CD4-positive, alpha-beta T cell treated with Interleukin-2 at 100 ng/mL for 4 hours (primary cell): ENCODE measurements at regions not wholly inside any gene's neighbourhood (a gene's known extent, or its start where the extent isn't known, plus 50 kb on each side); places are given as distances from the start of the nearest gene placed in this dataset.

ENCODE experiments used
- DNase-seq: peaks from one replicate; pipeline ENCODE4 v3.0.0-alpha.2; 2020; ENCODE audit warnings: low spot score

DNA sequence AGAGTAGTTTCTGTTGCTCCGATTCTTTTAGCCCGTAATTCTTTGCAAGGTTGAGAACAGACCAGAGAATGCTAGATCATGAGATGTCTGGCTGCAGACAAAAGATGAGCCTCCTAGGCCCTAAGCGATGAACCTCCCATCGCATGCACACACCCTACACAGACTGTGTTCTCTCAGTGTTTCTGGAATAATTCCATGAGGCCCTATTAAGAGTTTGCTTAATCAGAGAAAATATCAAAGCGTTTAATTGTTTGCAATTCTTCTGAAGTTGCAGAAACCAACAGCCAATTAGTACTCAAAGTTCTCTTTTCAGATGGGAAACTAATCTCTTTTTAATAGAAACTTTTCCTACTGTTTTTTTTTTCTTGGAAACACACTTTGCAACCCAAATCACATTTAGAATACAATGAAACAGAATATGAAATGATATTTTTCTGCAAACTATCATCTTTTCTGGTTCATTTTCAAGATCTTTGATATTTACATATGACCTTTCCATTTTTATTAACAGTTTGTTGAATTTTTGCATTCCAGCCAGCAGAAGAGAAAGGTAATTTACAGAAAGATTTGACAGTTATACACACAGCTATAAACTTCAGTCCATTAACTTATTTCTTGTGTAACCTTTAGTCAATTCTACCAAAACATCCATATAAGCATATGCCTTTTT is 1525.6 kb downstream of the ARAP2 start:
- DNase-seq = no peak

DNA sequence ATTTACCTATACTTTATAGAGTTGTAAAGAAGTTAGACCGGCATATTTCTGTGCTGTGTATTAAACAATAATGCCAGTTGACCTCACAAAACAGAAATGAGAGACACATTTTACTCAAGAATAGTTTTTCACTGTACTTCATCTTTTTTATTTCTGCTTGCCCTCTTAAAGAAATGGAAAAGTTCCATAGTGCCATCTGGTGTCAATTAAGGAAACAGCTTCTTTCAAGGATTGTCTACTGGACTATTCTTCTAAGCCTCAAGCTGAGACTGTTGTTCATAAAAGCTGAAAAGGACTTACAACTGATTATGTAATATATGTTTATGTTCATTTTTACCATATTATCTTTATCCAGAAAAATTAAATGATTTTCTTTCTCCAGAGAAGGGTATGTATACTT is 1523.7 kb downstream of the ARAP2 start:
- no peak for DNase-seq

DNA sequence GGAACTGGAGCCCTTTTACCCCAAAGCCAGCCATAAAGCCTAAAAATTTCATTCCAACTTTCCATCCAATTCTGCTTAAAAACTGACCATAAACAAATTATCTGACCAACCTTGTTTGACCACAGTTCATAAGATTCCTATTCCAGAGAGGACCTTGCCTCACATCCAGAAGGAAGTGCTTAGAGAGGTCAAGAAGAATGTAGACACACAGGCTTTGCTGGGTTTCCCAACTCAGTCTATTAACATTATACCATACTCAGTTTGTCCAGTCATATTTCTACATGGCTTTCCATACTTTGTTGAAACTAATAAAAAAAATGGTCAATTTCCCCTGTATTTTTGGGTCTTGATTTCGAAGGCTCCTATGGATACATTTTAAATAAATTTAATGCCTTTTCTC is 1522.5 kb downstream of the ARAP2 start:
- DNase-seq = no peak

DNA sequence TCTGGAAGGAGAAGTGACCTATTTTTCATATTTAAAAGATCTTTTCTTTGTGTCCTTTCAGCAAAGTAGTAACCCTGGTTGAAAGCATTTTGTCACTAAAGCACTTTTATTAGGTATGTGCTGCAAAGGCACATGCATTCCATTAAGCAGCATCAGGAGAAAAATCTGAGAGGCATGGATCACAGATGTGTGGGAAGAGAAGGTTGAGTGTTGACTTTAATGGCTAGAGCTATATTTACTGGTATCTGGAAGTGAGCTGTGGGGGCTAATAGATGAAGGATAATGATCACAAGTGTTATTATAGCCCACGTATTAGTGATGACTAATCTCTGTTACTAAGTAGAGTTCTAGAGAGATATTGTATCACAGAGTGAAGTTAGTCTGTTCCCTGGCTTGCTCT is 1520.7 kb downstream of the ARAP2 start:
- DNase-seq = no peak

GRCh38 chr4:34724491-34724890 is 1519.8 kb downstream of the ARAP2 start:
- DNase-seq = no peak

GRCh38 chr4:34731070-34731469 is 1513.2 kb downstream of the ARAP2 start:
- DNase-seq = no peak

DNA sequence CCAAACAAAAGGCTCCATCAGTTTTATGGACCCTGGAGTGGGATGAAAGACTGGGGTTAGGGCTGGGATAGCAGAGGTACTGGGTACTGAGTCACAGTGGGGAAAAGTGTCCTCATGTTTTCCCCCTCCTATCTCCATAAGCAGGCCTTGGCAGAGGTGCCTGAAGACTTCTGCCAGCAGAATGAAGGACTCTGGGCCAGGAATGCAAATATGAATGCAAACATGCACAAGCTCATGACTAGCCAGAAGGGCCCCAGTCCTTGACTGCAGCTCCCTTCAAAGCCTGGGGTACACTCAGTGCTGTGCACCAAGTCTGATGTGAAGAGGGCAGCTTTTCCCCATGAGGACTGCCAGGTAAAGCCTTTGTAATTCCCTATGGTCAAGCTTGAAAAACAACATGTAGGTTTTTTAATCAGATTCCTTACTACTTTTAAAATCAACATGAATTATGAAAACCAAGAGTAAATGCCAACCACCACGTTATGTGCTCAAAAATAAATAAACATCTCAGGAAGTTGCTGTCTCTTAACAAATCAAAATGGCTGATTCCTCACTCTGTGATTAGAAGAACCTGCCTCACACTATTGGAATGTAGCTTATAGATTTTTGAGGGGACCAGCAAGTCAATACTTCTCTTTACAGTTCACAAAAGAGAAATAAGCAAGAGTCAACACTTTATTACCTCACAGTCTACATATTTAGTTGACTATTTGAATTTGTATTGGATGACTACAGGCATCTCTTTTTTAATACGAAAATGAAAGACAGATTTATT is 1512.0 kb downstream of the ARAP2 start:
- DNase-seq = no peak

- DNase-seq = no peak
Observed at GRCh38 chr4:34733185-34733941, 1511.0 kb downstream of the ARAP2 start.

- no peak for DNase-seq
Observed at GRCh38 chr4:34766935-34767334, 1477.4 kb downstream of the ARAP2 start.

GRCh38 chr4:34767407-34767806 is 1476.9 kb downstream of the ARAP2 start:
- DNase-seq = no peak

GRCh38 chr4:34771632-34772031 is 1472.7 kb downstream of the ARAP2 start:
- DNase-seq = no peak

DNA sequence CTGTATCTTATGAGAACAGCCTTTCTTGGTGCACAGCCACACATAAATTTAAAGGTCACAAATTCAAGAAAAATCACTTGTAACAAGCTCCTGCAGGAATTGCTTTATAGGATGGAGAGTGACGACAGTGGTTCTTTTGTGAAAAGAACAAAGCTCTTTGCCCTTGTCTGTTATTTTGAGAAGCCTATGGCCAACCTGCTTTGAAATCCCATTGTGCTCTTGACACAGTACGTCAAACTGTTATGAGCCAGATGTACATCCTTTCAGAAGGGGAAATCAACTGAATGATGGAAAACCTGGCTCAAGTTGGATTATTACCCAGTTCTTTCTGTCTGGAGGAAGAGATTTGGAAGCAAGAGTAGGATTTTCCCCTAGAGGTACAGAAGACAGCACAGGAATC is 1454.2 kb downstream of the ARAP2 start:
- DNase-seq = no peak

DNA sequence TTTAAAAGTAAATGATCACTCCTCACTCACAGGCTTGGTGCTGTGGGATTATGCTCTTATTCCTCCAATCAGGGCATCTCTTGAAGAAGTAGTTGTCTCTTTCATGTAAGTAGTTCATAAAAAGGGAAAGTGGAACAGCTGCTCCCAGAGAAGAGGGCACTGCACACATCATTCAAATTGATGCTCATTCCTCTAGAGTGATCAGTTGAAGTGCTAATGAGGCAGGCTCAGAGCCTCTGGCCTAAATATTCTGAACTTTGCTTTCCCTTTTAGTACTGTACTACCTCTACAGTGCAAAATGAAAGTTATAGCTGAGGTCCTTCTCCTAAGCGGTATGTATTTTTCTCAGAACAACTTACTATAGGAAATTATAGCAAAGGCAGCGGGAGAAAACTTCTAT is 1453.1 kb downstream of the ARAP2 start:
- no peak for DNase-seq

DNA sequence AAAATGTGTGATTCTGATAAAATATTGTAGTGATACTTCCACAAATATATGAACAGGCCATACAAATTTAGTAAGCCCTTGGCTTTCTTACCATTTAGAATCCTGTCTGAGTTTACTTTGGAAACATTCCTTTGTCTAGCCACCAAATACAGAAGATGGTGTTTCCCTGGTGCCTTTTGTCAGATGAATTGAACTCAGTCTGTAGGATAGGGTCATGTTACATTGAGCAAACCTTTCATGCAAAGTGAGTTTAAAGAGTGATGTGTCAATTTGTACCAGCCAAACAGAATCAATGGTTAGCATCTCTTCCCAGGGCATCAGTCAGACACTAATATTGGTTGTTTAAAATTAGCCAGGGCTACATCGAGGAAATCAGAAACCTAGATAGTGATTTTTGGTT is 1443.4 kb downstream of the ARAP2 start:
- no peak for DNase-seq

- DNase-seq = no peak
Observed at GRCh38 chr4:34814266-34814665, 1430.0 kb downstream of the ARAP2 start.

GRCh38 chr4:34824515-34824914 is 1419.8 kb downstream of the ARAP2 start:
- DNase-seq = no peak

- no peak for DNase-seq
Observed at GRCh38 chr4:34826660-34827059, 1417.7 kb downstream of the ARAP2 start.

DNA sequence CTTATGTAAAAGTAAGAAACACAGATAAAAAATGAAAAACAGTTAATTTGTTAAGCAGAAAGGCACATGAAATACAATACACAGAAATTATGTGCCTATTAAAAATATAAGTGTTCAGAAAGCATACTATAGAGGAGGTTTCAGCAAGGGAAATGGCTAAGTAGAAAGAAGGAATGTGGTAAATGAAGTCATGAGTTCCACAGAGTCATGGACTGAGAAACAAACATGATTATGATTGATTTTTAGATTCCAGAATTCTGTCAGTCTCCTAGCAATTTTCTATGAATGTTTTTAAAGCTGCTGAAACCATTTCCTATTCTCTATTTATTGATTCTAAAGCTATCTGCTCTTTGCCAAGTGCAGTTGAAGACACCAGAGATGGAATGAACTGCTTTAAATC is 1398.4 kb downstream of the ARAP2 start:
- no peak for DNase-seq

DNA sequence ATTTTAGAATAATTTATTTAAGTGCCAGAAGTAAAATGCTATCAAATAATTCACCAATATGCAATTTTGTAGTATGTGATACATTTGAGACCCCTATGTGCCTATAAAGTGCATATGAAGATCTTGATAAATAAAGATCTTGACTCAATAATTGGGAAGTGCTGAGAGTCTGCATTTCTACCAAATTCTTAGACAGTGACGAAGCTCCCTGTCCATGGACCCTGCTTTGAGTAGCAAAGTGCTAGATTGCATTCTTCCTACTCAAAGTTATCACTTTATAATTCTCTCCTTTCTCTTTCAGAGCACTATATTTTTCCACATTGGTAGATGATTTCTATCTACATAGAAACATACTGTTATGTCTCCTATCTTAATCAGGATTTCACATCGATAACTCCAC is 1393.9 kb downstream of the ARAP2 start:
- DNase-seq = no peak

GRCh38 chr4:34850968-34851367 is 1393.3 kb downstream of the ARAP2 start:
- no peak for DNase-seq

GRCh38 chr4:34851411-34851810 is 1392.9 kb downstream of the ARAP2 start:
- DNase-seq = no peak

DNA sequence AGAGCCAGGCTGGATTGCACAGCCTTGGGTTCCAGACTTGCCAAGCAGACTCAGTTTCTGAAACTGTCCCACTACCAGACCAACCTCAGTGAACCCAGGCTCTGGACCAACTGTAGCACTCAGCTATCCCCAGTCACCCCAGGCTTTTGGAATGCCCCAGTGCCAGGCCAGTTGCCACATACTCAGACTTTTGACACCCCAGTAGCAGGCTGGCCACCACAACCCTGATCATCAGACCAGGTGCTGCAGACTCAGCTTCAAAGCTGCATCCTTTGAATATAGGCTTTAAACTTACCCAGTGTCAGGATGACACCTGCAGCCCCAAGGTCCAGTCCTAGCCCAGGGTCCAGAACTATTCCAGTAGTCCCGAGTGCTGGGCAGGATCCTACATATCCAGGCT is 1389.9 kb downstream of the ARAP2 start:
- no peak for DNase-seq

- DNase-seq = no peak
Observed at GRCh38 chr4:34861666-34862065, 1382.6 kb downstream of the ARAP2 start.
